GM20000 (cell line): ENCODE measurements at regions not wholly inside any gene's neighbourhood (a gene's known extent, or its start where the extent isn't known, plus 50 kb on each side); places are given as distances from the start of the nearest gene placed in this dataset.

Experiments used
- DNase-seq: peaks from one replicate; pipeline ENCODE4 v3.0.0; 2012; ENCODE audit warnings: low spot score
- CTCF ChIP-seq: IDR thresholded peaks from 2 replicates; pipeline ENCODE4 v1.5.1; 2012; ENCODE audit warnings: mild to moderate bottlenecking, control low read depth; ENCODE audit errors: extremely low read depth, missing control alignments

- no peak for DNase-seq
- TF ChIP-seq CTCF, result no peak
These were observed 76.7 kb upstream of the DTNA start for GRCh38 chr18:34633368-34633767.

- no peak for TF ChIP-seq CTCF
- DNase-seq, result no peak
These were observed 72.8 kb upstream of the DTNA start for GRCh38 chr18:34637094-34637801.

GRCh38 chr18:34639687-34640086 is 70.4 kb upstream of the DTNA start:
- no peak for DNase-seq
- no peak for TF ChIP-seq CTCF

- TF ChIP-seq CTCF, result no peak
- no peak for DNase-seq
These were observed 69.8 kb upstream of the DTNA start for GRCh38 chr18:34640276-34640675.

GRCh38 chr18:34643989-34644388 is 66.1 kb upstream of the DTNA start:
- no peak for DNase-seq
- no peak for TF ChIP-seq CTCF

- DNase-seq, result no peak
These were observed 62.8 kb upstream of the DTNA start for GRCh38 chr18:34647251-34647650.

GRCh38 chr18:34648269-34648985 is 61.7 kb upstream of the DTNA start:
- TF ChIP-seq CTCF, result no peak
- no peak for DNase-seq

More at GRCh38 chr18:34647251-34647650, 62.8 kb upstream of the DTNA start:
- no peak for TF ChIP-seq CTCF
